Endodermal cell (in vitro differentiated cells): ENCODE measurements at regions not wholly inside any gene's neighbourhood (a gene's known extent, or its start where the extent isn't known, plus 50 kb on each side); places are given as distances from the start of the nearest gene placed in this dataset.

ENCODE experiments used
- DNase-seq: peaks from one replicate; pipeline ENCODE4 v3.0.0-alpha.2; 2017
- H3K27ac ChIP-seq: 2 replicates; pipeline ENCODE4 v1.5.1; 2013; ENCODE audit warnings: mild to moderate bottlenecking, low read depth, low read length, moderate library complexity
- H3K27me3 ChIP-seq: 2 replicates; pipeline ENCODE4 v1.6.1; 2013; ENCODE audit warnings: mild to moderate bottlenecking, low read length, moderate library complexity; ENCODE audit not compliant: insufficient read depth, control insufficient read depth, poor library complexity, severe bottlenecking
- H3K36me3 ChIP-seq: 2 replicates; pipeline ENCODE4 v1.7.0; 2013; ENCODE audit warnings: mild to moderate bottlenecking, low read length, moderate library complexity; ENCODE audit not compliant: control insufficient read depth, insufficient read depth
- H3K4me1 ChIP-seq: one replicate; pipeline ENCODE4 v1.7.0; 2013; ENCODE audit warnings: low read length; ENCODE audit not compliant: control insufficient read depth, insufficient read depth
- H3K4me3 ChIP-seq: 2 replicates; pipeline ENCODE4 v1.5.1; 2013; ENCODE audit warnings: mild to moderate bottlenecking, low read length, moderate library complexity
- H3K9ac ChIP-seq: 2 replicates; pipeline ENCODE4 v1.6.1; 2013; ENCODE audit warnings: mild to moderate bottlenecking, low read length, moderate library complexity; ENCODE audit not compliant: poor library complexity, severe bottlenecking; ENCODE audit errors: extremely low read depth
- H3K9me3 ChIP-seq: 2 replicates; pipeline ENCODE4 v1.6.1; 2013; ENCODE audit warnings: mild to moderate bottlenecking, low read length, moderate library complexity; ENCODE audit not compliant: control insufficient read depth
- H3K27ac Mint-ChIP-seq: 2 replicates; pipeline ENCODE4 v1.8.0; 2020; ENCODE audit warnings: mixed read lengths
- H3K27me3 Mint-ChIP-seq: 2 replicates; pipeline ENCODE4 v1.8.0; 2021; ENCODE audit warnings: mild to moderate bottlenecking, mixed read lengths; ENCODE audit not compliant: insufficient read depth
- H3K36me3 Mint-ChIP-seq: 2 replicates; pipeline ENCODE4 v1.8.0; 2020; ENCODE audit warnings: low read depth, mixed read lengths
- H3K4me1 Mint-ChIP-seq: 2 replicates; pipeline ENCODE4 v1.8.0; 2020; ENCODE audit warnings: mixed read lengths
- H3K4me3 Mint-ChIP-seq: 2 replicates; pipeline ENCODE4 v1.8.0; 2020; ENCODE audit warnings: mild to moderate bottlenecking, moderate library complexity, mixed read lengths
- H3K9me3 Mint-ChIP-seq: 2 replicates; pipeline ENCODE4 v1.8.0; 2020; ENCODE audit warnings: mild to moderate bottlenecking, mixed read lengths
- CTCF ChIP-seq: fragments of 200-600 bp; sonication (generic); conservative IDR thresholded peaks from 2 replicates; pipeline ENCODE4 v1.5.0; 2021; ENCODE audit warnings: antibody characterized with exemption, mild to moderate bottlenecking
- WGBS, 2 experiments: methylation state at CpG; one replicate each; pipeline versions ENCODE4 v1.1.5 to v1.1.7; 2013; ENCODE audit warnings: missing lambda C conversion rate in 2 of 2, mixed read lengths in 1 of 2; ENCODE audit not compliant: insufficient coverage in 1 of 2, insufficient read length in 1 of 2; 5-methylcytosine and 5-hydroxymethylcytosine counted together

GRCh38 chr13:89497658-89498057 is 1826.5 kb downstream of the SLITRK5 start:
- H3K9ac ChIP-seq, result no peak overlapping the region
- WGBS, 2 experiments, result 75 to 87% methylated on average over 1 to 4 of the region's 4 CpGs
- no peak overlapping the region for H3K27ac Mint-ChIP-seq

GRCh38 chr13:89502286-89502685 is 1831.1 kb downstream of the SLITRK5 start:
- no peak for DNase-seq
- H3K36me3 Mint-ChIP-seq, result no peaks in the 10 kb centered on the region
- H3K4me3 Mint-ChIP-seq, result no peak overlapping the region
- no peaks in the 10 kb centered on the region for H3K9me3 Mint-ChIP-seq
- WGBS, 2 experiments, result no CpG with 5 or more reads among the region's 2 CpGs
- TF ChIP-seq CTCF, result no peak
- no peaks in the 10 kb centered on the region for H3K4me1 Mint-ChIP-seq
- Histone ChIP-seq H3K4me1 (no peaks in the 10 kb centered on the region), H3K9ac (no peak overlapping the region), H3K27ac (no peak overlapping the region), H3K9me3 (no peaks in the 10 kb centered on the region), H3K36me3 (no peaks in the 10 kb centered on the region), H3K27me3 (no peaks in the 10 kb centered on the region), H3K4me3 (no peak overlapping the region)
- no peaks in the 10 kb centered on the region for H3K27me3 Mint-ChIP-seq
- no peak overlapping the region for H3K27ac Mint-ChIP-seq

More at GRCh38 chr13:89497658-89498057, 1826.5 kb downstream of the SLITRK5 start:
- no peaks in the 10 kb centered on the region for H3K27me3 ChIP-seq
- no peak overlapping the region for H3K4me3 ChIP-seq
- H3K27ac ChIP-seq, result no peak overlapping the region
- Mint-ChIP-seq H3K36me3 (no peaks in the 10 kb centered on the region), H3K4me1 (no peaks in the 10 kb centered on the region), H3K9me3 (peaks cover 13% of the 10 kb centered on the region), H3K27me3 (no peaks in the 10 kb centered on the region), H3K4me3 (no peak overlapping the region)
- no peaks in the 10 kb centered on the region for H3K36me3 ChIP-seq
- no peaks in the 10 kb centered on the region for H3K4me1 ChIP-seq
- no peak for DNase-seq
- H3K9me3 ChIP-seq, result no peaks in the 10 kb centered on the region
- TF ChIP-seq CTCF, result no peak

- Mint-ChIP-seq H3K4me3 (no peak overlapping the region), H3K27me3 (no peaks in the 10 kb centered on the region), H3K36me3 (no peaks in the 10 kb centered on the region), H3K9me3 (peaks cover 30% of the 10 kb centered on the region), H3K27ac (peak overlapping the region; percentile 74), H3K4me1 (peaks cover 14% of the 10 kb centered on the region)
- no peak overlapping the region for H3K4me3 ChIP-seq
- no peak for TF ChIP-seq CTCF
- no peaks in the 10 kb centered on the region for H3K27me3 ChIP-seq
- no peaks in the 10 kb centered on the region for H3K36me3 ChIP-seq
- DNase-seq, result peak; percentile 51
- peaks cover 32% of the 10 kb centered on the region for H3K9me3 ChIP-seq
- H3K9ac ChIP-seq, result no peak overlapping the region
- no peaks in the 10 kb centered on the region for H3K4me1 ChIP-seq
- H3K27ac ChIP-seq, result peak overlapping the region; percentile 80
- WGBS, 2 experiments, result 83 to 86% methylated on average over 3 to 4 of the region's 4 CpGs
Measured at GRCh38 chr13:89514534-89515312, 1832.8 kb upstream of the MIR17HG start.
